Glutamatergic neuron (in vitro differentiated cells): ENCODE measurements at regions not wholly inside any gene's neighbourhood (a gene's known extent, or its start where the extent isn't known, plus 50 kb on each side); places are given as distances from the start of the nearest gene placed in this dataset.
"Not testable (repeated sequence)": the region's sequence is repeated elsewhere in the genome, so short reads cannot be mapped to it uniquely, and the experiment has no call there.

Experiments
- DNase-seq: peaks from one replicate; pipeline ENCODE4 v3.0.0; 2022
- H3K27ac Mint-ChIP-seq: one replicate; pipeline ENCODE4 v1.8.0; 2020; ENCODE audit warnings: mild to moderate bottlenecking, mixed read lengths, inconsistent platforms; ENCODE audit not compliant: unreplicated experiment
- H3K27me3 Mint-ChIP-seq: one replicate; pipeline ENCODE4 v1.8.0; 2020; ENCODE audit warnings: mild to moderate bottlenecking, moderate library complexity, mixed read lengths, inconsistent platforms; ENCODE audit not compliant: unreplicated experiment
- H3K36me3 Mint-ChIP-seq: one replicate; pipeline ENCODE4 v1.8.0; 2020; ENCODE audit warnings: mild to moderate bottlenecking, mixed read lengths, inconsistent platforms; ENCODE audit not compliant: unreplicated experiment
- H3K4me1 Mint-ChIP-seq: one replicate; pipeline ENCODE4 v1.8.0; 2020; ENCODE audit warnings: mild to moderate bottlenecking, low read depth, mixed read lengths, inconsistent platforms; ENCODE audit not compliant: unreplicated experiment
- H3K4me3 Mint-ChIP-seq: one replicate; pipeline ENCODE4 v1.8.0; 2020; ENCODE audit warnings: mild to moderate bottlenecking, mixed read lengths, inconsistent platforms; ENCODE audit not compliant: unreplicated experiment
- H3K9me3 Mint-ChIP-seq: one replicate; pipeline ENCODE4 v1.8.0; 2020; ENCODE audit warnings: mild to moderate bottlenecking, moderate library complexity, mixed read lengths, inconsistent platforms; ENCODE audit not compliant: unreplicated experiment
- TF ChIP-seq, protein P1 (sequence below): fragments of 200-600 bp; sonication (generic); IDR thresholded peaks from one replicate; pipeline ENCODE4 v1.5.0; 2021; ENCODE audit not compliant: partially characterized antibody, unreplicated experiment

- no peak for DNase-seq
- Mint-ChIP-seq H3K36me3 (peaks cover 5% of the 10 kb centered on the region), H3K4me3 (no peak overlapping the region), H3K27me3 (no peaks in the 10 kb centered on the region), H3K4me1 (no peaks in the 10 kb centered on the region), H3K27ac (no peak overlapping the region), H3K9me3 (peaks cover 6% of the 10 kb centered on the region)
- TF ChIP-seq, protein P1, sequence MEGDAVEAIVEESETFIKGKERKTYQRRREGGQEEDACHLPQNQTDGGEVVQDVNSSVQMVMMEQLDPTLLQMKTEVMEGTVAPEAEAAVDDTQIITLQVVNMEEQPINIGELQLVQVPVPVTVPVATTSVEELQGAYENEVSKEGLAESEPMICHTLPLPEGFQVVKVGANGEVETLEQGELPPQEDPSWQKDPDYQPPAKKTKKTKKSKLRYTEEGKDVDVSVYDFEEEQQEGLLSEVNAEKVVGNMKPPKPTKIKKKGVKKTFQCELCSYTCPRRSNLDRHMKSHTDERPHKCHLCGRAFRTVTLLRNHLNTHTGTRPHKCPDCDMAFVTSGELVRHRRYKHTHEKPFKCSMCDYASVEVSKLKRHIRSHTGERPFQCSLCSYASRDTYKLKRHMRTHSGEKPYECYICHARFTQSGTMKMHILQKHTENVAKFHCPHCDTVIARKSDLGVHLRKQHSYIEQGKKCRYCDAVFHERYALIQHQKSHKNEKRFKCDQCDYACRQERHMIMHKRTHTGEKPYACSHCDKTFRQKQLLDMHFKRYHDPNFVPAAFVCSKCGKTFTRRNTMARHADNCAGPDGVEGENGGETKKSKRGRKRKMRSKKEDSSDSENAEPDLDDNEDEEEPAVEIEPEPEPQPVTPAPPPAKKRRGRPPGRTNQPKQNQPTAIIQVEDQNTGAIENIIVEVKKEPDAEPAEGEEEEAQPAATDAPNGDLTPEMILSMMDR, result no peak
Measured at GRCh38 chr2:152263911-152264310, 71.1 kb upstream of the FMNL2 start.

GRCh38 chr2:152273732-152274260 lies 61.2 kb upstream of the FMNL2 start:
- H3K4me1 Mint-ChIP-seq, H3K27me3 Mint-ChIP-seq, DNase-seq, H3K9me3 Mint-ChIP-seq, H3K27ac Mint-ChIP-seq, H3K4me3 Mint-ChIP-seq: not testable (repeated sequence)
- H3K36me3 Mint-ChIP-seq, result peaks cover 13% of the 10 kb centered on the region

DNA sequence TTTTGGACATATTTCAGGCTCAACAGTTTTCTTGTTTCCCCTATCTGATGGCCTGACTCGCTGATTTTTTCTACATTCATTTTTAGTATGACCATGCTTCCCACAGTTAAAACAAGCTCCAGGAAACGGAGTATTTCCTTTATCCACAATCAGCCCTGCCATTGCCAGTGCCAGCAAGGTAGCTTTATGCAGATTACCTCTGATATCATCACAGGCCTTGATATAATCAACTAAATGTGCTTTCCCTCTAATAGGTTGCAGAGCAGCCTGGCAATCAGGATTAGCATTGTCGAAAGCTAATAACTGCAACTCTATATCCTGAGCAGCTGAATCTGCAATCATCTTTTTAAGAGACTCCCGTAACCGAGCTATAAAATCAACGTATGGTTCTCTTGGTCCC lies 57.1 kb upstream of the FMNL2 start:
- H3K27me3 Mint-ChIP-seq, H3K4me1 Mint-ChIP-seq, H3K27ac Mint-ChIP-seq, DNase-seq, H3K4me3 Mint-ChIP-seq, H3K9me3 Mint-ChIP-seq: not testable (repeated sequence)
- H3K36me3 Mint-ChIP-seq, result peaks cover 13% of the 10 kb centered on the region

GRCh38 chr2:152278526-152278925 lies 56.4 kb upstream of the FMNL2 start:
- Mint-ChIP-seq H3K27me3 (no peaks in the 10 kb centered on the region), H3K9me3 (peaks cover 5% of the 10 kb centered on the region), H3K27ac (no peak overlapping the region), H3K4me1 (no peaks in the 10 kb centered on the region), H3K36me3 (peaks cover 13% of the 10 kb centered on the region), H3K4me3 (no peak overlapping the region)
- TF ChIP-seq, protein P1, result no peak
- DNase-seq, result no peak

DNA sequence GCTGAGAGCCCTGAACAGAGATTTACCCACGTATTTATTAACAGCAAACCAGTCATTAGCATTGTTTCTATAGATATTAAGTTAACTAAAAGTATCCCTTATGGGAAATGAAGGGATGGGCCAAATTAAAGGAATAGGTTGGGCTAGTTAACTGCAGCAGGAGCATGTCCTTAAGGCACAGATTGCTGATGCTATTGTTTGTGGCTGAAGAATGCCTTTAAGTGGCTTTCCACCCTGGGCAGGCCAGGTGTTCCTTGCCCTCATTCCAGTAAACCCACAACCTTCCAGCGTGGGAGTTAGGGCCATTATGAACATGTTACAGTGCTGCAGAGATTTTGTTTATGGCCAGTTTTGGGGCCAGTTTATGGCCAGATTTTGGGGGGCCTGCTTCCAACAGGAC lies 55.6 kb upstream of the FMNL2 start:
- H3K4me1 Mint-ChIP-seq, H3K9me3 Mint-ChIP-seq, H3K4me3 Mint-ChIP-seq, DNase-seq, H3K27ac Mint-ChIP-seq, H3K27me3 Mint-ChIP-seq, H3K36me3 Mint-ChIP-seq: not testable (repeated sequence)

DNA sequence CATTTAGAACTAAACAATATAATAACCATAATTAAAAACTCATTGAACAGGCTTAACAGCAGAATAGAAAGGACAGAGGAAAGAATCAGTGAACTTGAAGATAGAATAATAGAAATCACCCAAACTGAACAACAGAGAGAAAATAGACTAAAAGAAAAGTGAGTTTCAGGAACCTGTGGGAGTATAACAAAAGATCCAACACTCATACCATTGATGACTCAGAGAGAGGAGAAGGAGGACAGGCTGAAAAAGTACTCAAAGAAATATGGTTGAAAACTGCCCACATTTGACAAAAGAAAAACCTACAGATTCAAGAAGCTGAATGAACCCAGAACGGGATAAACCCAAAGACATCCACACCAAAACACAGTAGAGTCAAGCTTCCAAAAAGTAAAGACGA lies 54.2 kb upstream of the FMNL2 start:
- Mint-ChIP-seq H3K36me3 (no peaks in the 10 kb centered on the region), H3K27me3 (no peaks in the 10 kb centered on the region), H3K4me3 (no peak overlapping the region), H3K27ac (no peak overlapping the region), H3K9me3 (no peaks in the 10 kb centered on the region), H3K4me1 (no peaks in the 10 kb centered on the region)
- TF ChIP-seq, protein P1, result no peak
- no peak for DNase-seq

DNA sequence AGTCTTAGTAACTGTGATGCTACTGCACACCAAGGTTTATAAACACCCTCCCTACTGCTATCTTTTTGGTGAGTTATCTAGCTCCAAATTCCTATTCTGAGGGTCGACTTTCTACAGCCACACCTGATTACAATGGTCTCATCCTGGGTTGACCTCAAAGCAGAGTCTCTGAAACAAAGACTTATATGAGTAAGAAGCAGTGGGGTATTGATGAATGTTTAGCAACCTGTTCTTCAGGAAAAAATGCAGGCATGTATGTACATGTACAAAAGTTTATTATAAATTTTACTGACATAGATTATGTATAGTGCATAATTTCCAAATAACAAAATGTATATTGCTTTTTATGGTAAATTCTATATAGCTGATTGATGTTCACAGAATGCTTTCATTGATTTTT lies 51.6 kb upstream of the FMNL2 start:
- Mint-ChIP-seq H3K36me3 (no peaks in the 10 kb centered on the region), H3K9me3 (no peaks in the 10 kb centered on the region), H3K4me3 (no peak overlapping the region), H3K4me1 (no peaks in the 10 kb centered on the region), H3K27ac (no peak overlapping the region), H3K27me3 (peaks cover 1% of the 10 kb centered on the region)
- DNase-seq, result no peak
- TF ChIP-seq, protein P1, result no peak
